Keratinocyte (primary cell): ENCODE measurements at regions not wholly inside any gene's neighbourhood (a gene's known extent, or its start where the extent isn't known, plus 50 kb on each side); places are given as distances from the start of the nearest gene placed in this dataset.

ENCODE experiments used
- DNase-seq: peaks from one replicate; pipeline ENCODE4 v3.0.0-alpha.2; 2011; ENCODE audit warnings: low read depth, missing footprints, low spot score
- FAIRE-seq: peaks from 2 replicates; lab custom pipeline; 2011; peaks lifted over from hg19 to GRCh38; lab: Jason Lieb, UNC
- H2AFZ ChIP-seq: 2 replicates; pipeline ENCODE4 v1.6.0; 2012; ENCODE audit warnings: low read length, control low read depth, inconsistent platforms; ENCODE audit not compliant: control insufficient read depth
- H3K27ac ChIP-seq: 2 replicates; pipeline ENCODE4 v1.5.1; 2011; ENCODE audit warnings: low read length; ENCODE audit not compliant: control insufficient read depth, insufficient read depth
- H3K27me3 ChIP-seq: 3 replicates; pipeline ENCODE4 v1.6.0; 2011; ENCODE audit warnings: low read length; ENCODE audit not compliant: control insufficient read depth, insufficient read depth; ENCODE audit errors: extremely low read depth
- H3K36me3 ChIP-seq, 2 experiments: 2 replicates in 1 of 2; 3 replicates in 1 of 2; pipeline ENCODE4 v1.5.1; 2011; ENCODE audit warnings: low read length in 2 of 2, mild to moderate bottlenecking in 1 of 2; ENCODE audit not compliant: control insufficient read depth in 2 of 2, insufficient read depth in 2 of 2; ENCODE audit errors: extremely low read depth in 1 of 2
- H3K4me1 ChIP-seq: 3 replicates; pipeline ENCODE4 v1.5.1; 2011; ENCODE audit warnings: low read length; ENCODE audit not compliant: control insufficient read depth, insufficient read depth; ENCODE audit errors: extremely low read depth
- H3K4me2 ChIP-seq: 3 replicates; pipeline ENCODE4 v1.6.0; 2011; ENCODE audit warnings: low read depth, low read length; ENCODE audit not compliant: control insufficient read depth, insufficient read depth; ENCODE audit errors: extremely low read depth
- H3K4me3 ChIP-seq, 3 experiments: fragments of 200-600 bp in 1 of 3; sonication (generic) in 1 of 3; 2 replicates in 2 of 3; 3 replicates in 1 of 3; pipeline ENCODE4 v1.5.1; 2011 to 2016; ENCODE audit warnings: low read length in 3 of 3, mild to moderate bottlenecking in 3 of 3, control low read depth in 2 of 3, inconsistent platforms in 1 of 3, low read depth in 1 of 3, mixed read lengths in 1 of 3, mixed run types in 1 of 3, moderate library complexity in 1 of 3; ENCODE audit not compliant: control insufficient read depth in 2 of 3, insufficient read depth in 2 of 3; ENCODE audit errors: extremely low read depth in 1 of 3
- H3K79me2 ChIP-seq: 2 replicates; pipeline ENCODE4 v1.6.0; 2012; ENCODE audit warnings: low read length; ENCODE audit not compliant: control insufficient read depth, insufficient read depth
- H3K9ac ChIP-seq: 3 replicates; pipeline ENCODE4 v1.6.0; 2011; ENCODE audit warnings: low read length; ENCODE audit not compliant: control insufficient read depth, insufficient read depth; ENCODE audit errors: extremely low read depth
- H3K9me1 ChIP-seq: 3 replicates; pipeline ENCODE4 v1.6.0; 2011; ENCODE audit warnings: low read length; ENCODE audit not compliant: control insufficient read depth, insufficient read depth; ENCODE audit errors: extremely low read depth
- H3K9me3 ChIP-seq: 2 replicates; pipeline ENCODE4 v1.5.1; 2012; ENCODE audit warnings: low read depth, low read length; ENCODE audit not compliant: control insufficient read depth
- H4K20me1 ChIP-seq: 3 replicates; pipeline ENCODE4 v1.6.0; 2011; ENCODE audit warnings: low read length; ENCODE audit not compliant: control insufficient read depth, insufficient read depth; ENCODE audit errors: extremely low read depth
- EZH2 ChIP-seq: IDR thresholded peaks from one replicate; pipeline ENCODE4 v1.6.1; 2012; ENCODE audit warnings: inconsistent platforms, mild to moderate bottlenecking, low read length, moderate library complexity
- dilution Hi-C: fragments of 300-500 bp; cut with MboI; formaldehyde crosslinking; loops from one replicate; pipeline ENCODE4 v1.7.0; 2020; ENCODE audit warnings: low sequenced_read_pairs; ENCODE audit not compliant: extremely low pct_ligation_motif_present
- TF ChIP-seq, protein P1 (sequence below), 3 experiments: IDR thresholded peaks in 1 of 3; conservative IDR thresholded peaks in 1 of 3; optimal IDR thresholded peaks in 1 of 3; 2 replicates in 2 of 3; 3 replicates in 1 of 3; pipeline versions ENCODE3 to v1.5.1; 2011; ENCODE audit warnings: low read length in 3 of 3, mild to moderate bottlenecking in 3 of 3, moderate library complexity in 2 of 3, control low read depth in 1 of 3, inconsistent platforms in 1 of 3; ENCODE audit not compliant: insufficient read depth in 2 of 3; ENCODE audit errors: extremely low read depth in 1 of 3

DNA sequence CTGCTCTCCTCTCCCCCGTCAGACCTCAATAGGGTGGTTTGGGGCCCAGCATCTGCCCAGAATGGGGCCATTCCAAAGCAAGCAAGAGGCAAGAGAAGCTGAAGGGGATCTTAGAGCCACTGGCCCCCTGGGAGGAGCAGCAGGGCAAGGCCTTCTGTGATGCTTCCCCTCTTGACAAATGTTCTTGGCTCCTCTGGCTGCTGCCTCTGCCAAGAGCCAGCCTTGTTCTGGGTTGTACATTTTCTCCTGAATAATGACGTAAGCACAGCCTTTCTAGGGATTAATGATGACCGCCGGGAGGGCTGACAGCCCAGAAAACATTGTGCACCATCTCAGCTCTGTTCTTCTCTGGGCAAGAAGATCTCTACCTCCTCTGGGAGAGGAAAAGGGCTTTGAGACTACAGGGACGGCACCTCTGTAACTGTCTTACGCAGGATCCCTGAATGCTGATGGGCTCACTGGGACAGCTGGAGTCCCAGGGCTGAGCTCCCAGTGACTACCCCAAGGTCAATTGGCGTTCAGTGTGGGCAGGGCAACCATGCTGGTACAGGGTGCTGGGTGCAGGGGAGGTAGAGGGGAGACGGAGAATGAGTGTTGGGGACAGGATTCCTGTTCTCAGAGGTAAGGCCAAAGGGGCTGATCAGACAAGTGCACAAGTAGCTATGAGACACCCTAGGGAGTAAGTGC lies 253.3 kb downstream of the FAM43A start:
- Histone ChIP-seq H3K36me3 (no peaks in the 10 kb centered on the region), H3K4me2 (no peak overlapping the region), H3K27ac (no peak overlapping the region), H3K9me3 (no peaks in the 10 kb centered on the region), H3K27me3 (peaks cover 5% of the 10 kb centered on the region), H3K79me2 (no peaks in the 10 kb centered on the region), H2AFZ (no peak overlapping the region), H3K4me3 (no peak overlapping the region), H3K9ac (no peak overlapping the region), H3K4me1 (no peaks in the 10 kb centered on the region), H4K20me1 (no peaks in the 10 kb centered on the region), H3K9me1 (no peaks in the 10 kb centered on the region)
- no peak for TF ChIP-seq EZH2
- TF ChIP-seq, protein P1, sequence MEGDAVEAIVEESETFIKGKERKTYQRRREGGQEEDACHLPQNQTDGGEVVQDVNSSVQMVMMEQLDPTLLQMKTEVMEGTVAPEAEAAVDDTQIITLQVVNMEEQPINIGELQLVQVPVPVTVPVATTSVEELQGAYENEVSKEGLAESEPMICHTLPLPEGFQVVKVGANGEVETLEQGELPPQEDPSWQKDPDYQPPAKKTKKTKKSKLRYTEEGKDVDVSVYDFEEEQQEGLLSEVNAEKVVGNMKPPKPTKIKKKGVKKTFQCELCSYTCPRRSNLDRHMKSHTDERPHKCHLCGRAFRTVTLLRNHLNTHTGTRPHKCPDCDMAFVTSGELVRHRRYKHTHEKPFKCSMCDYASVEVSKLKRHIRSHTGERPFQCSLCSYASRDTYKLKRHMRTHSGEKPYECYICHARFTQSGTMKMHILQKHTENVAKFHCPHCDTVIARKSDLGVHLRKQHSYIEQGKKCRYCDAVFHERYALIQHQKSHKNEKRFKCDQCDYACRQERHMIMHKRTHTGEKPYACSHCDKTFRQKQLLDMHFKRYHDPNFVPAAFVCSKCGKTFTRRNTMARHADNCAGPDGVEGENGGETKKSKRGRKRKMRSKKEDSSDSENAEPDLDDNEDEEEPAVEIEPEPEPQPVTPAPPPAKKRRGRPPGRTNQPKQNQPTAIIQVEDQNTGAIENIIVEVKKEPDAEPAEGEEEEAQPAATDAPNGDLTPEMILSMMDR (optimal IDR thresholded peaks at IDR 0.05 in 1 of 3, IDR thresholded peaks at IDR 0.05 in 1 of 3, conservative IDR thresholded peaks at IDR 0.05 in 1 of 3; ENCODE audit: extremely low read depth in 1 of 3, insufficient read depth in 2 of 3, low read length in 3 of 3): no peak
- no peak for FAIRE-seq
- dilution Hi-C loops: no loop called here
- DNase-seq: no peak

DNA sequence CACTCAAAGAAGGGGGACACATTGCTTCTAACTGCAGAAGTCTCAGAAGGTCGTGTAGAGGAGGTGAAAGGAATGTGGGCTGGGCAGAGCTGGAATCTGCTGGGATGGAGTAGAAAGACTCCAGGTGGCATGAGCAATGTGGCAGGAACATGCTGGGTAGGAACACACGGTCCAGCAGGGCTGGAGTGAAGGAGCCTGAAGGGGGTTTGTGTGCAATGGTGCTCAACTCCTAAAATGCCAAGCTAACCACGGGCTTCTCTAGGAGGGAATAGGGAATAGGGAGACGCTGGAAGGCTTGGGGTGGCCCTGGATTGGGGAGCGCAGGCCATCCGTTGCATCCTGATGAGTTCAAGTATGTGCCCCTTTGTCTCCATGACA lies 253.8 kb downstream of the FAM43A start:
- Histone ChIP-seq H3K4me2 (no peak overlapping the region), H3K9me3 (no peaks in the 10 kb centered on the region), H2AFZ (no peak overlapping the region), H3K27ac (no peak overlapping the region), H3K36me3 (no peaks in the 10 kb centered on the region), H3K4me3 (no peak overlapping the region), H3K9ac (no peak overlapping the region), H3K9me1 (no peaks in the 10 kb centered on the region), H3K27me3 (peaks cover 6% of the 10 kb centered on the region), H3K79me2 (no peaks in the 10 kb centered on the region), H4K20me1 (no peaks in the 10 kb centered on the region), H3K4me1 (no peaks in the 10 kb centered on the region)
- TF ChIP-seq EZH2: no peak
- TF ChIP-seq, protein P1 (optimal IDR thresholded peaks at IDR 0.05 in 1 of 3, IDR thresholded peaks at IDR 0.05 in 1 of 3, conservative IDR thresholded peaks at IDR 0.05 in 1 of 3; ENCODE audit: extremely low read depth in 1 of 3, insufficient read depth in 2 of 3, low read length in 3 of 3): no peak
- dilution Hi-C loops: no loop called here
- DNase-seq (no peak), FAIRE-seq (no peak)
